ENCODE measurements at regions not wholly inside any gene's neighbourhood (a gene's known extent, or its start where the extent isn't known, plus 50 kb on each side); places are given as distances from the start of the nearest gene placed in this dataset.

DNA sequence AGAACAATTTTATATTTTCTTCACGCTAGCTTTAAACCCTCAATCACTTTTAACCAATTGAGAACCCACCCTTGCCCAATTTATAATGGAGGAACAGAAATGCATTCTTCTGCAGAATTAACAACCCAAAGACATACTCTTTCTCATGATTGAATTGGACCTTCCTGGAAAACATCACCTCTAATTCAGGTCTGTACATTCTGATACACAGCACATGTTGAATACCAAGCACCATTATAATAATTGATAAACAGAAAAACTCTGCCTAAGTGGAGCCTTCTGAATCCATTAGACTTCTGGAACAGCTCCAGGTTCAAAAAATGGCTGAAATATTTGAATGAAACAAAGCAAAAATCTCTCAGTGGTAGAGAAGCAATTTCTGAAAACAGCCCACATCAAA, 105.4 kb downstream of the FAM76B start:
- Histone ChIP-seq H3K27me3 (ENCODE audit: low read depth) (no peaks in the 10 kb centered on the region; the same call in 1 of the 2 replicates), H3K4me1 (no peaks in the 10 kb centered on the region), H3K4me3 (no peak overlapping the region), H3K36me3 (replicated peaks) (no peaks in the 10 kb centered on the region), H3K9me3 (no peaks in the 10 kb centered on the region)
- in situ Hi-C loops (cut with MboI; ENCODE audit: low sequenced_read_pairs), result no loop called here
- no peak for DNase-seq (ENCODE audit: low spot score in 2 of 2)

DNA sequence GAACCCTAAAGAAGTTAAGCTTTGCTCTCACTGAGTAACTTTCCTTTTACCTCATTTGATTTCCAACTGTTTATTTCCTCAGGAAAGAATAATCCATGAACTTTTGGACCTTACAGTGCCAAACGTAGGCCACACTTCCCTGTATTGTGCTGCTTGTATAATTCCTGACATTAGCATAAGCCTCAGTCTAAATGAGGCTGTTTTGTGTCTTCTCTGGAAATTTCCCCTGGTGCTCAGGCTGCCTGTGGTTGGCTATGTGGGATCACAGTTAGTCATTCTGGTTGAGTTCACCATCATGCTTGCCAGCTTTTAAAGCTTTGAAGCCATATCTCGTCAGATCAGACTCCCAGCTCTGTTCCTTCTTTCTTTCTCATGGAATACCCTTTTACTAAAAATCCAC, 107.0 kb downstream of the FAM76B start:
- Histone ChIP-seq H3K27me3 (ENCODE audit: low read depth) (no peaks in the 10 kb centered on the region), H3K4me1 (no peaks in the 10 kb centered on the region), H3K36me3 (replicated peaks) (no peaks in the 10 kb centered on the region), H3K9me3 (no peaks in the 10 kb centered on the region), H3K4me3 (no peak overlapping the region)
- in situ Hi-C loops (cut with MboI; ENCODE audit: low sequenced_read_pairs), result no loop called here
- DNase-seq (ENCODE audit: low spot score in 2 of 2), result no peak

DNA sequence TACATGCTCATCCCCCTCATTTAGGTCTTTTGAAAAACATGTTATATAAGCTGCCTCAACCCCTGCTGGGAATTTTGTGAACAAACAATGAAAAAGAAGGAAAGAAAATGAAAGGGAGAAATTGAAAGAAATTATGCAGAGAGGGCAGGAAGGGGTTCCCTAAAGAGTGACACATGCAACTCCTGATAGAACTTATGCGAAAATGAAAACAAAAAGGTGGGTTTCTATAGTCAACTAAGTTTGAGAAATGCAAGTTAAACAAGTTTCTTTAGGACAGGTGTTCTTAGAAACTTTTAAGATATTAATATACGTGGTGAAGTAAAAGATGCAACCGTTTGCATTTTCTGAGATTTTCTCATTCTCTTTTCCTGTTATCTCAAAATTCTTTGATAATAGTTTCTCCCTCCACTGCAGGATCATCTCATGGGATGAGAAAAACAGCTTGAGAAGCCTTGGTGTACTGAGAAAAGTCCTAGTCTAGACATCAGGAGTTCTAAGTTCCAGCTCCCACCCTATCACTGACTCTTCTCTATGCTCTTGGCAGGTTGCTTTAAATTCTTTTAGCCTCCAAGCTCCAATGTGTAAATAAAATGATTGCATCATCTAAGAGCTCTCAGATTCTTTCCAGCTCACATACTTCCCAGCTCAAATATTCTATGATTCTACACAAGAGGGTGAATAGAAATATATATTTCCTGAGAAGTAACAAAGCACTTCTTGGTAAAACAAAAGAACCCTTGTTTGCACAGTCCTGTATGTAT, 109.2 kb downstream of the FAM76B start:
- in situ Hi-C loops (cut with MboI; ENCODE audit: low sequenced_read_pairs), result no loop called here

DNA sequence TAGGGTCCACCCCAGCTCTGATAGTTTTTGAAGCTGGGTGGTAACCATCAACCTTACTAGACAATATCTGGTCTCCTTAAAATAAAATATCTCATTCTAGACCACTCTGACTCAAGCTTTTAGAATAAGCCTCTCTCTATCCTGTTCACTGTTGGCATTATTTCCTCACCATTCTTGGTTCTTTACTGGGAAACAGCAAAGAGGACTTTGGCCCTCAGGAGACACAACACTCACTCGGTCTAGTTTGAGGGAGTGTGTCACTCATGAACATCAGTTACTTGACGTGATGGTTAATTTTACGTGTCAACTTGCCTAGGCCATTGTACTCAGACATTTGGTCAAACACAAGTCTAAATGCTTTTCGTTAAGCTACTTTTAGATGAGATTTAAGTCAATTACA, 110.6 kb downstream of the FAM76B start:
- in situ Hi-C loops (cut with MboI; ENCODE audit: low sequenced_read_pairs), result no loop called here
- Histone ChIP-seq H3K36me3 (replicated peaks) (no peaks in the 10 kb centered on the region), H3K4me3 (no peak overlapping the region)

More for the DNA sequence above, 109.2 kb downstream of the FAM76B start:
- Histone ChIP-seq H3K4me3 (no peak overlapping the region), H3K9me3 (no peaks in the 10 kb centered on the region), H3K36me3 (replicated peaks) (no peaks in the 10 kb centered on the region), H3K4me1 (no peaks in the 10 kb centered on the region), H3K27me3 (ENCODE audit: low read depth) (no peaks in the 10 kb centered on the region)
- no peak for DNase-seq (ENCODE audit: low spot score in 2 of 2)

DNA sequence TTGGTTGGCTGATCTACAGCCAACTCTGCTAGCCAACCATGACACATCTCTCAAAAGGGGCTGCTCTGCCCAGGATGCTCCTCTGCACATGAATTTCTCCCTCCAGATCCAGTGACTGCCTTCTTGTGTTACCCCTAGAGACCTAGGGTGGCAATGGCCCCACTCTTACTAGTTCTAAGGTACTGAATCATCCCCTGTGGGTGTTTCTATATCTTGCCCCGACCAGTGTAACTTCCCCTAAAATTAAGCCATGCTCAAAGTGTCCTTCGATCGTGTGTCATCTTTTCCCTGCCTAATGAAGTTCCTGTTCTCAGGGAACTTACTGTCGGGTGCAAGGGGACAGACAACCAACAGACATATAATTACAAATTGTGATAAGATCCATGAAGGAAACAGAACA, 113.3 kb downstream of the FAM76B start:
- Histone ChIP-seq H3K9me3 (no peaks in the 10 kb centered on the region), H3K27me3 (ENCODE audit: low read depth) (no peaks in the 10 kb centered on the region), H3K4me3 (no peak overlapping the region), H3K36me3 (replicated peaks) (no peaks in the 10 kb centered on the region), H3K4me1 (no peaks in the 10 kb centered on the region)
- no peak for DNase-seq (ENCODE audit: low spot score in 2 of 2)
- in situ Hi-C loops (cut with MboI; ENCODE audit: low sequenced_read_pairs), result no loop called here

More for the DNA sequence above, 110.6 kb downstream of the FAM76B start:
- DNase-seq (ENCODE audit: low spot score in 2 of 2), result no peak
- Histone ChIP-seq H3K9me3 (no peaks in the 10 kb centered on the region), H3K27me3 (ENCODE audit: low read depth) (no peaks in the 10 kb centered on the region), H3K4me1 (no peaks in the 10 kb centered on the region)

DNA sequence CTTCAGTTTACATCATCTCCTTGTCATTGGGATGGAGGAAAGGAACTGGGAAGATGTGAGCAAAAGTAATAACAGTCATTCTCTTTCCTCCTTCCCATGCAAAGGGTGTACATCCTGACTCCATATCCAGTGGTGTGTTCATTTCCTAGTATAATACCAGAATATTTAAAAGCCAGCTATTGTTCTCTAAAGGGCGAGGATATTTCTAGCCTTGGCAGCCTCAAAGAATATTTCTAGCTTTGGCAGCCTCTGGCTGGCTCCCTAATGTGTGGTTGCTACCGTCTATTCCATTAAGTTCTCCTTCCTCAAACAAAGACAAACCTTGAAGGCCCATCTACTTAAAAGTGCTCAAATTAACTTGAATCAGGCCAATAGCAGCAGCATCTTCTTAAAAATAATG, 114.0 kb downstream of the FAM76B start:
- Histone ChIP-seq H3K27me3 (ENCODE audit: low read depth) (no peaks in the 10 kb centered on the region), H3K4me3 (no peak overlapping the region), H3K9me3 (no peaks in the 10 kb centered on the region), H3K4me1 (no peaks in the 10 kb centered on the region), H3K36me3 (replicated peaks) (no peaks in the 10 kb centered on the region)
- in situ Hi-C loops (cut with MboI; ENCODE audit: low sequenced_read_pairs), result no loop called here
- DNase-seq (ENCODE audit: low spot score in 2 of 2), result no peak

DNA sequence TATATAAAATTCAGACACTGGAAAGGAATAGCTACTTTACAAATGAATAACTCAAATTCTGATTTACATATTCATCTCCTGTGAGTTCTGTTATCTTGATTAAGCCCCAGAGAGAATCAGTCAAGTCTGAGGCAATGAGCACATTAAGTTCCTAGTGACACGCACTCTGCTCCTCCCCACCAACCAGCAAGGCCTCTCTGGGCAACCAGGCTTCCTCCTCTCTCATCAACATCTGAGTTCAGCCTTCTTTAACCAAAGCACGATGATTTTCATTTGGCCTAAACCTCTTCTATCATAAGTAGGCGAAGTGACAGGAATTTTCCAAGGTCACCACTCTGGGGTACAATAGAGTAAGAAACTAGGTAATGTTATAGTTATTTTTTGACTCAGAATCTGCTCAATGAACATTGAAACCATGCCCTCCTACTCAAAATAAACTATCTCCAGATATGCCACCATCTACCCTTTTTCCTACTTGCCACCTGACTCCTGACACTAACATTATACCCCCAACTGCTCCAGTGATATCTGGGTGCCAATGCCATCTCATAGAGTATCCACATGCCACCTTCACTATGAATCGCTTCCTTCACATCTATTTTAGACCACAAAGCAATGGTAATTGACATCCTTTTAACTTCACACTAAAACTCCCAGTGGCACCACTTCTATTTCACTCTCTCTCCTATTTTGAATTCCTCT, 114.8 kb downstream of the FAM76B start:
- no peak for DNase-seq (ENCODE audit: low spot score in 2 of 2)
- Histone ChIP-seq H3K27me3 (ENCODE audit: low read depth) (no peaks in the 10 kb centered on the region), H3K9me3 (no peaks in the 10 kb centered on the region), H3K4me3 (no peak overlapping the region), H3K4me1 (no peaks in the 10 kb centered on the region), H3K36me3 (replicated peaks) (no peaks in the 10 kb centered on the region)
- in situ Hi-C loops (cut with MboI; ENCODE audit: low sequenced_read_pairs), result no loop called here

DNA sequence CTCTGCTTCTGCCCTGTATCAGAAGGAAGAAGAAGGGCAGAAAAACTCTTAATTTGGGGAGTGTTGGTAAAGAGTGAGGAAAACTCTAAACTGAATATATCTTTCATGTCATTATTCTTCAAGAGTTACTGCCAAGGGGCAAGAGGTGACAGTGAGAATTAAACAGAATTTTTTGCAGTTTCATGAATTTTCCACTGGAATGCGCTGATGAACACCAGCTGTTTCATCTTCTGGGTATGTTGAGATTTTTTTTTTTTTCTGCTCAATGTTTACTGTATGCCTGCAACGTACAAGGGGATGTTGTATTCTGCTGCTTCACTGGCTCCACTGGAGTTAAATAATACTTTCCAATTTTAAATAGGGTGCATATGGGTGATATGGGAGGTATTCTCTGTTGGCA, 117.8 kb downstream of the FAM76B start:
- H3K4me1 ChIP-seq, result no peaks in the 10 kb centered on the region
- no peak overlapping the region for H3K4me3 ChIP-seq
- no peak for DNase-seq (ENCODE audit: low spot score in 2 of 2)
- H3K27me3 ChIP-seq (ENCODE audit: low read depth), result peaks cover 3% of the 10 kb centered on the region; the same call in 1 of the 2 replicates
- in situ Hi-C loops (cut with MboI; ENCODE audit: low sequenced_read_pairs), result no loop called here
- no peaks in the 10 kb centered on the region for H3K9me3 ChIP-seq
- no peaks in the 10 kb centered on the region for H3K36me3 ChIP-seq (replicated peaks)

DNA sequence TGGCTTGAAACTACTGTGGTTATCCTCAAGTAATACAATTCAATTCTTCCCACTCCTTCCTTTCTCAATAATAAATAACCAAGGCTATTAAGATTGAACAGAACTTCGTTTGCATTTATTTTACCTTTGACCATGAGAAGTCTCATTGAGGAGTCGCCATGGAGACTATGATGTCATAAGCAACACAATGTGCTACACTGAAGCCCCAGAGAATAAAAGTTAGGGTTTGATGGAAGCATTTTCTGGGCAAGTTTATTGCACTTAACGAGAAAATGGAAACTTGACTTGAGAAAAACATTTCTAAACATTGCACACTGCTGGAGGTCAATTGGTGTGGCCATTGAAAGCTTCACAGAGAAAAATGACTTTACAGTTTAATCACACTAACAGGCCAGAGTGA, 121.5 kb downstream of the FAM76B start:
- no peaks in the 10 kb centered on the region for H3K4me1 ChIP-seq
- no peak overlapping the region for H3K4me3 ChIP-seq
- H3K27me3 ChIP-seq (ENCODE audit: low read depth), result peaks cover 3% of the 10 kb centered on the region; the same call in 1 of the 2 replicates
- no peaks in the 10 kb centered on the region for H3K36me3 ChIP-seq (replicated peaks)
- H3K9me3 ChIP-seq, result 0 out of 2 replicates have a peak, but pooled peaks cover 2% of the 10 kb centered on the region
- in situ Hi-C loops (cut with MboI; ENCODE audit: low sequenced_read_pairs), result no loop called here
- no peak for DNase-seq (ENCODE audit: low spot score in 2 of 2)

DNA sequence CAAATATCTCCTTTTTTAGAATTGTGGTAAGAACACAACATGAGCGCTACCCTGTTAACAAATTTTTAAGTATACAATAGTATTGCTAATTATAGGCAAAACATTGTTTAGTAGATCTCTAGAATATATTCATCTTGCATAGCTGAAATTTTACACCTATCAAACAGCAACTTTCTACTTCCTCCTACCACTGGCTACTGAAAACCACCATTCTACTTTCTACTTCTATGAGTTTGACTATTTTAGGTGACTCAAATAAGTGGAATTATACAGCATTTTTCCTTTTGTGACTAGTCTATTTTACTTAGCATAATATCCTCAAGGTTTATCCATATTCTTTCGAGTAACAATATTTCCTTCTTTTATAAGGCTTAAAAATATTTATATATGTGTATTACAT, 128.4 kb downstream of the FAM76B start:
- Histone ChIP-seq H3K9me3 (0 out of 2 replicates have a peak, but pooled peaks cover 2% of the 10 kb centered on the region), H3K27me3 (ENCODE audit: low read depth) (no peaks in the 10 kb centered on the region), H3K4me1 (no peaks in the 10 kb centered on the region), H3K4me3 (no peak overlapping the region), H3K36me3 (replicated peaks) (no peaks in the 10 kb centered on the region)
- DNase-seq (ENCODE audit: low spot score in 2 of 2), result no peak
- in situ Hi-C loops (cut with MboI; ENCODE audit: low sequenced_read_pairs), result no loop called here

DNA sequence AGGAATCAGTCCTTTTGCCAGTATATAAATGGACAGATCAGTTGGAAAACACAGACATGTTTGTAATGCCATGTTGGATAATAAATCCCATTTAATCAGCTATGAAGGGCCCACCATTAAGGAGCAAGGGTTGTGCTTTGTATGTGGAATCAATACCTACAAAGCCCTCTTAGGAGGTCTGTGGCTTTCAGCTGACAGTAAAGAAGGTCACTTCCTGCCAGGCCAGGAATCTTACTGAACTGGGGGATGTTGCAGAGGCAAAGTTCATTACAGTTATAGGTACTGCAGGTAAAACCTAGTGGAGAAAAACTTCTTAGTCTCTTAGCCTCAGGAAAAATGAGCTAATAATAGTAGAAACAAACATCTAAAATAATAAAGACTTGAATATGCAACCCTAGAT, 129.5 kb downstream of the FAM76B start:
- no peaks in the 10 kb centered on the region for H3K4me1 ChIP-seq
- in situ Hi-C loops (cut with MboI; ENCODE audit: low sequenced_read_pairs), result no loop called here
- H3K36me3 ChIP-seq (replicated peaks), result no peaks in the 10 kb centered on the region
- no peaks in the 10 kb centered on the region for H3K27me3 ChIP-seq (ENCODE audit: low read depth)
- H3K4me3 ChIP-seq, result no peak overlapping the region
- H3K9me3 ChIP-seq, result no peaks in the 10 kb centered on the region
- no peak for DNase-seq (ENCODE audit: low spot score in 2 of 2)

DNA sequence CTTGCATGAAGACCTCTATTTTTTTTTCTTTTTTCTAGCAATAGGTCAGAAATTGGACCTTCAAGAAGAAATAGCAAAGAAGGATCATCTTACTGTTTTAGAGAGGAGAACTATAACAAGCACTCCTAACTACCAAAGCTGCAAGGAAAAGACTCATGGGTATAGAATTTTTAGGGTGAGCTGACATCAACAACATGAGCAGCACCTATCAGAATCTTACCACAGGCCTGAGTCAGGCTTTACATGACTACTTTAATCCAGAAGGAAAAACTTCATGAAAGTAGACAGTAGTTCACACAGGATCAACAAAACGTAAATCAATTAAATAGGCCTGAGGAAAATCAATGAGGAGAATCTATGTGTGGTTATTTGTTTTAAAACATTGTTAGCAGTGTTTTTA, 130.5 kb downstream of the FAM76B start:
- H3K36me3 ChIP-seq (replicated peaks), result no peaks in the 10 kb centered on the region
- no peaks in the 10 kb centered on the region for H3K27me3 ChIP-seq (ENCODE audit: low read depth)
- H3K9me3 ChIP-seq, result no peaks in the 10 kb centered on the region
- no peak for DNase-seq (ENCODE audit: low spot score in 2 of 2)
- in situ Hi-C loops (cut with MboI; ENCODE audit: low sequenced_read_pairs), result no loop called here
- no peak overlapping the region for H3K4me3 ChIP-seq
- H3K4me1 ChIP-seq, result no peaks in the 10 kb centered on the region

DNA sequence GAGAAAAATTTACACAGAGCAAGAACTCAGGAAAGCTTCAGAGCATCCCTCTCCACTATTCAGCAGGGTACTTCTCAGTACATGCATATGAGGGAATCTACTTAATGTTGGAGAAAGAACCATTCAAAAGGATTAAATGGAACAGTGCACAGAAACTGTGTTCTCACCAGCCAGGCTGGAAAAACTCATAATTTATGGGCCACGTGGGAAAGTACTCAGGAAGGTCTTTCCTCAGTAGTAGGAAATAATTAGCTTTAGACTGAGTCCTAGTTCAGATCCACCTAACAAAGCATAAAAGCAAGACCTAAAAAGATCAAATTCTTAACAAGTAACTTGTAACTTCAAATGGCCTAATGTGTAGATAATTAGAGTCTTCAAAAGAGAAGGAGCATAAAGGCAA, 134.0 kb downstream of the FAM76B start:
- Histone ChIP-seq H3K27me3 (ENCODE audit: low read depth) (no peaks in the 10 kb centered on the region), H3K36me3 (replicated peaks) (no peaks in the 10 kb centered on the region), H3K4me1 (no peaks in the 10 kb centered on the region), H3K4me3 (no peak overlapping the region), H3K9me3 (no peaks in the 10 kb centered on the region)
- in situ Hi-C loops (cut with MboI; ENCODE audit: low sequenced_read_pairs), result no loop called here
- DNase-seq (ENCODE audit: low spot score in 2 of 2), result no peak

DNA sequence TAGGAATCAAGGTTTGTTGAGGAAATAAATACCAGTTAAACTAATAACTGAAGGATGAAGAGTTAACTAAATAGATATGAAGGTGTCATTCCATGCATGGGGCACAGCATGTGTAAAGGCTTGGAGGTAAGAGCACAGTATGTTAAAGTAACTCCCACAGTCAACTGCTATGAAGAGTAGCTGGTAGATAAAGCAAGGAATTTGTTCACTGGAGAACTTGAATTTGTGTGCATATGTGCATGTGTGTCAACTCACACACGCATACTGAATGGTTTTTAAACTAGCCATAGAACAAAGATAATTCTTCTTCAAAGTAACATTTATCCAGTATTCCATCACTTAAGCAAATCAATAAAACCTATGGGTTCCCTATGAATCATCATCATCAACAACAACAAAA, 135.9 kb downstream of the FAM76B start:
- Histone ChIP-seq H3K9me3 (no peaks in the 10 kb centered on the region), H3K27me3 (ENCODE audit: low read depth) (no peaks in the 10 kb centered on the region), H3K4me3 (no peak overlapping the region), H3K36me3 (replicated peaks) (no peaks in the 10 kb centered on the region), H3K4me1 (no peaks in the 10 kb centered on the region)
- in situ Hi-C loops (cut with MboI; ENCODE audit: low sequenced_read_pairs), result no loop called here
- DNase-seq (ENCODE audit: low spot score in 2 of 2), result no peak

All from HAP-1 (cell line).